ENCODE measurements at regions not wholly inside any gene's neighbourhood (a gene's known extent, or its start where the extent isn't known, plus 50 kb on each side); places are given as distances from the start of the nearest gene placed in this dataset.

DNA sequence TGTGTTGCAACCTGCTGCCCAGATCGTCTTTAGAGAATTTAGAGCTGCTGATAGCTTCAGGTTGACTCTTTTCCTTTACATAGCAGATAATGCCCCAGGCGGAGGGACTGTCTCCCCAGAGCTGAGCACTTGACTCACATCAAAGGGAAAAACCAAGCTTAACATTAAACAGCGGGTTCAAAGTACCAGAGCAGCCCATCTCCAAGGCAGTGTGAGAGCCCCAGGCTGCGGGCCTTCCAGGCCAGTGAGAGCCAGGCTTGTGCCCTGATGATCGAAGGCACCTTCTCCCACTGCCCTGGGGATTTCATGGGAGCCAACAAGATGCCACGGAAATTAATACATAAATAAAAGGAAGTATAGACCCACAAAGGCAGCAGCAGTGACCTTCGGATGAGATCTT lies 275.6 kb downstream of the XXYLT1 start:
- no peak overlapping the region for H3K4me3 ChIP-seq (replicated peaks; ENCODE audit: low read depth, low read length)
- TF ChIP-seq, protein P1, sequence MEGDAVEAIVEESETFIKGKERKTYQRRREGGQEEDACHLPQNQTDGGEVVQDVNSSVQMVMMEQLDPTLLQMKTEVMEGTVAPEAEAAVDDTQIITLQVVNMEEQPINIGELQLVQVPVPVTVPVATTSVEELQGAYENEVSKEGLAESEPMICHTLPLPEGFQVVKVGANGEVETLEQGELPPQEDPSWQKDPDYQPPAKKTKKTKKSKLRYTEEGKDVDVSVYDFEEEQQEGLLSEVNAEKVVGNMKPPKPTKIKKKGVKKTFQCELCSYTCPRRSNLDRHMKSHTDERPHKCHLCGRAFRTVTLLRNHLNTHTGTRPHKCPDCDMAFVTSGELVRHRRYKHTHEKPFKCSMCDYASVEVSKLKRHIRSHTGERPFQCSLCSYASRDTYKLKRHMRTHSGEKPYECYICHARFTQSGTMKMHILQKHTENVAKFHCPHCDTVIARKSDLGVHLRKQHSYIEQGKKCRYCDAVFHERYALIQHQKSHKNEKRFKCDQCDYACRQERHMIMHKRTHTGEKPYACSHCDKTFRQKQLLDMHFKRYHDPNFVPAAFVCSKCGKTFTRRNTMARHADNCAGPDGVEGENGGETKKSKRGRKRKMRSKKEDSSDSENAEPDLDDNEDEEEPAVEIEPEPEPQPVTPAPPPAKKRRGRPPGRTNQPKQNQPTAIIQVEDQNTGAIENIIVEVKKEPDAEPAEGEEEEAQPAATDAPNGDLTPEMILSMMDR (IDR thresholded peaks at IDR 0.05; ENCODE audit: insufficient read depth, low read length, poor library complexity, severe bottlenecking), result no peak
- no peak for DNase-seq (ENCODE audit: extremely low read depth, insufficient read length)
- peaks cover 3% of the 10 kb centered on the region; the same call in 1 of the 2 replicates for H3K27me3 ChIP-seq (replicated peaks; ENCODE audit: control insufficient read depth, insufficient read depth, low read length)
- H3K36me3 ChIP-seq (ENCODE audit: control insufficient read depth, insufficient read depth, low read length), result no peaks in the 10 kb centered on the region

DNA sequence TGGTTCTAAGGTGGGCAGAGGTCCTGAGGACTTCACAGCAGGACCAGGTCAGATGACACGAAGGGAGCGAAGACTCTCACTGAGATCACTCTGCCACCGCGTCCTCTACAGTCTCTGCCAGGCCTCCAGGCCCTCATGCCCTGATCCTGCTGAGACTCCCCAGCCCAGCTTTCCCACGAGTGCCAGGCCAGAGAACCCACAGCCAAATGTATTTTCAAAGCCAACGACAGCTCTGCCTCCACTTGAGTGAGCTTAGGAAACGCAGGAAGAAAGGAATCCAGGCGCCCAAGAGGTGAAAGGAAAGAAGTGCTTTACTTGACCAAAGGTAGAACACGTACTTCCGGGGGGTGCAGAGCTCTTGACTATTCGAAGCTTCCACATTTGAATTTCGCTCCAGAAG lies 275.0 kb downstream of the XXYLT1 start:
- H3K27me3 ChIP-seq (replicated peaks; ENCODE audit: control insufficient read depth, insufficient read depth, low read length), result peaks cover 3% of the 10 kb centered on the region; the same call in 1 of the 2 replicates
- no peak overlapping the region for H3K4me3 ChIP-seq (replicated peaks; ENCODE audit: low read depth, low read length)
- TF ChIP-seq, protein P1 (IDR thresholded peaks at IDR 0.05; ENCODE audit: insufficient read depth, low read length, poor library complexity, severe bottlenecking), result no peak
- DNase-seq (ENCODE audit: extremely low read depth, insufficient read length), result no peak
- no peaks in the 10 kb centered on the region for H3K36me3 ChIP-seq (ENCODE audit: control insufficient read depth, insufficient read depth, low read length)

GRCh38 chr3:194996746-194997145 lies 274.2 kb downstream of the XXYLT1 start:
- DNase-seq (ENCODE audit: extremely low read depth, insufficient read length), result no peak
- no peaks in the 10 kb centered on the region for H3K36me3 ChIP-seq (ENCODE audit: control insufficient read depth, insufficient read depth, low read length)
- TF ChIP-seq, protein P1 (IDR thresholded peaks at IDR 0.05; ENCODE audit: insufficient read depth, low read length, poor library complexity, severe bottlenecking), result no peak
- no peak overlapping the region for H3K4me3 ChIP-seq (replicated peaks; ENCODE audit: low read depth, low read length)
- peaks cover 3% of the 10 kb centered on the region; the same call in 1 of the 2 replicates for H3K27me3 ChIP-seq (replicated peaks; ENCODE audit: control insufficient read depth, insufficient read depth, low read length)

DNA sequence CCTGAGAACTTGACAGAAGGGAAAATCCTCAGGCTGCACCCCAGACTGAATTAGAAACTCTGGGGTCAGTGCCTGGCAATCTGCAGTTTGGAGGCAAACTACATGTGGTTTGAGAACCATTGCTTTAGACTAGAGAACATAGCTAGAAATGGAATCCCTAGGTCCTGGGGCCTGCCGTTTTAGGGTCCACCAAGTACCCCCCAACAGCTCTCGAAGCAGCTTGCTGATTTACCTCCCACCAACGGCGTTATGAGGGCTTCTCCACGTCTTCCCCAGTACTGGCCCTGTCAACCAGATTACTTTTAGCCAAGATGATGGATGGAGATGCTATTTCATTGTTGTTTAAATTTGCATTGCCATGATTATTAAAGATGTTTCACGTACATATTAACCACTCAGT lies 272.5 kb downstream of the XXYLT1 start:
- H3K27me3 ChIP-seq (replicated peaks; ENCODE audit: control insufficient read depth, insufficient read depth, low read length), result peaks cover 3% of the 10 kb centered on the region; the same call in 1 of the 2 replicates
- no peaks in the 10 kb centered on the region for H3K36me3 ChIP-seq (ENCODE audit: control insufficient read depth, insufficient read depth, low read length)
- DNase-seq (ENCODE audit: extremely low read depth, insufficient read length), result no peak
- TF ChIP-seq, protein P1 (IDR thresholded peaks at IDR 0.05; ENCODE audit: insufficient read depth, low read length, poor library complexity, severe bottlenecking), result no peak
- no peak overlapping the region for H3K4me3 ChIP-seq (replicated peaks; ENCODE audit: low read depth, low read length)

GRCh38 chr3:194998948-194999347 lies 272.0 kb downstream of the XXYLT1 start:
- TF ChIP-seq, protein P1 (IDR thresholded peaks at IDR 0.05; ENCODE audit: insufficient read depth, low read length, poor library complexity, severe bottlenecking), result no peak
- H3K4me3 ChIP-seq (replicated peaks; ENCODE audit: low read depth, low read length), result no peak overlapping the region
- H3K36me3 ChIP-seq (ENCODE audit: control insufficient read depth, insufficient read depth, low read length), result no peaks in the 10 kb centered on the region

DNA sequence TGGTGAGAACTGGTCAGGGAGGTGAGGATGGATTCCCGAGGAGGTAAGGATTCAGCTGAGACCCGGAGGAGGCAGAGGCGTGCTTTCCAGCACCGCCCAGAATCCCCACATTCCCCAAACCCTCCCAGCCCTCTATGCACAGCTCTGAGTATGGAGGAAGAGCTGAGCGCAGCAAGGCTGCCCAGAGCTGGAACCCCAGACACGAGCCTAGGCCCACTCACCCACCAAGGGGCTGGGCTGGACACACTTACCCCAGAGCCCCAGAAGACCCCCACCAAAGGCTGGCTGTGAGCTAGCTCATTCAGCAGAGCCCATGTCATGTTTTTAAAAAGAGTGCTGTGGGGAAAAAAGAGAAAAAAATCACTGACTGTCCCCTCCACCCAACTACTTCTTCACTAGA lies 271.5 kb downstream of the XXYLT1 start:
- TF ChIP-seq, protein P1 (IDR thresholded peaks at IDR 0.05; ENCODE audit: insufficient read depth, low read length, poor library complexity, severe bottlenecking), result no peak
- DNase-seq (ENCODE audit: extremely low read depth, insufficient read length), result no peak
- Histone ChIP-seq H3K4me3 (replicated peaks; ENCODE audit: low read depth, low read length) (no peak overlapping the region), H3K27me3 (replicated peaks; ENCODE audit: control insufficient read depth, insufficient read depth, low read length) (peaks cover 3% of the 10 kb centered on the region), H3K36me3 (ENCODE audit: control insufficient read depth, insufficient read depth, low read length) (no peaks in the 10 kb centered on the region)

More at GRCh38 chr3:194998948-194999347, 272.0 kb downstream of the XXYLT1 start:
- peaks cover 3% of the 10 kb centered on the region; the same call in 1 of the 2 replicates for H3K27me3 ChIP-seq (replicated peaks; ENCODE audit: control insufficient read depth, insufficient read depth, low read length)
- DNase-seq (ENCODE audit: extremely low read depth, insufficient read length), result no peak
